ENCODE measurements at regions not wholly inside any gene's neighbourhood (a gene's known extent, or its start where the extent isn't known, plus 50 kb on each side); places are given as distances from the start of the nearest gene placed in this dataset.
"Not testable (repeated sequence)": the region's sequence is repeated elsewhere in the genome, so short reads cannot be mapped to it uniquely, and the experiment has no call there.

- Histone ChIP-seq H3K27ac (no peak overlapping the region), H3K36me3 (replicated peaks in 1 of 2) (no peaks in the 10 kb centered on the region), H3K9me3 (replicated peaks in 1 of 3) (no peaks in the 10 kb centered on the region), H3K4me1 (replicated peaks in 1 of 2) (no peaks in the 10 kb centered on the region), H3K4me3 (no peak overlapping the region), H3K27me3 (no peaks in the 10 kb centered on the region)
- no peak for DNase-seq
- intact Hi-C loops (cut with DNase I), result no loop called here
- WGBS, 4 donors, result 40 to 75% (median 63%) methylated on average over 1 to 2 of the region's 2 CpGs
- no peak for TF ChIP-seq CTCF (IDR thresholded peaks at IDR 0.05)
- no peak for TF ChIP-seq POLR2A (IDR thresholded peaks at IDR 0.05)
These were observed 1562.9 kb upstream of the PRR20A start for GRCh38 chr13:55577847-55578210.

- H3K4me3 ChIP-seq; H3K9me3 ChIP-seq (replicated peaks in 1 of 3); H3K27ac ChIP-seq; H3K4me1 ChIP-seq (replicated peaks in 1 of 2); DNase-seq; H3K27me3 ChIP-seq; intact Hi-C loops (cut with DNase I); H3K36me3 ChIP-seq (replicated peaks in 1 of 2): not testable (repeated sequence)
- WGBS, 4 donors, result 53 to 60% (median 55%) methylated on average over 3 to 4 of the region's 4 CpGs
These were observed 1558.4 kb upstream of the PRR20A start for GRCh38 chr13:55582294-55582693.

GRCh38 chr13:55583953-55584593, 1556.6 kb upstream of the PRR20A start:
- Histone ChIP-seq H3K4me1 (replicated peaks in 1 of 2) (no peaks in the 10 kb centered on the region), H3K27ac (no peak overlapping the region), H3K27me3 (no peaks in the 10 kb centered on the region), H3K36me3 (replicated peaks in 1 of 2) (no peaks in the 10 kb centered on the region), H3K9me3 (replicated peaks in 1 of 3) (no peaks in the 10 kb centered on the region), H3K4me3 (no peak overlapping the region)
- TF ChIP-seq POLR2A (IDR thresholded peaks at IDR 0.05), result no peak
- TF ChIP-seq CTCF (IDR thresholded peaks at IDR 0.05), result no peak
- WGBS, 4 donors, result 41 to 72% (median 55%) methylated on average over 6 of the region's 6 CpGs
- intact Hi-C loops (cut with DNase I), result no loop called here
- no peak for DNase-seq

GRCh38 chr13:55602784-55603183, 1537.9 kb upstream of the PRR20A start:
- Histone ChIP-seq H3K27me3 (no peaks in the 10 kb centered on the region), H3K27ac (no peak overlapping the region), H3K4me3 (no peak overlapping the region), H3K9me3 (replicated peaks in 1 of 3) (no peaks in the 10 kb centered on the region), H3K4me1 (replicated peaks in 1 of 2) (no peaks in the 10 kb centered on the region), H3K36me3 (replicated peaks in 1 of 2) (no peaks in the 10 kb centered on the region)
- no peak for TF ChIP-seq CTCF (IDR thresholded peaks at IDR 0.05)
- no peak for TF ChIP-seq POLR2A (IDR thresholded peaks at IDR 0.05)
- DNase-seq, result no peak
- intact Hi-C loops (cut with DNase I), result no loop called here
- 62 to 74% (median 68%) methylated on average over 1 of the region's 1 CpG for WGBS, 4 donors

- H3K4me3 ChIP-seq, result no peak overlapping the region
- no peak overlapping the region for H3K27ac ChIP-seq
- no peaks in the 10 kb centered on the region for H3K4me1 ChIP-seq (replicated peaks in 1 of 2)
- intact Hi-C loops (cut with DNase I), result no loop called here
- TF ChIP-seq POLR2A (IDR thresholded peaks at IDR 0.05), result no peak
- TF ChIP-seq CTCF (IDR thresholded peaks at IDR 0.05), result no peak
- no peaks in the 10 kb centered on the region for H3K9me3 ChIP-seq (replicated peaks in 1 of 3)
- H3K27me3 ChIP-seq, result no peaks in the 10 kb centered on the region
- no peaks in the 10 kb centered on the region for H3K36me3 ChIP-seq (replicated peaks in 1 of 2)
- 86 to 99% (median 91%) methylated on average over 11 to 20 of the region's 20 CpGs for WGBS, 4 donors
- no peak for DNase-seq
These were observed 1534.6 kb upstream of the PRR20A start for GRCh38 chr13:55606045-55606665.
